ENCODE measurements at regions not wholly inside any gene's neighbourhood (a gene's known extent, or its start where the extent isn't known, plus 50 kb on each side); places are given as distances from the start of the nearest gene placed in this dataset.

- no peaks in the 10 kb centered on the region for H3K27me3 ChIP-seq
- no peak overlapping the region for H3K4me3 ChIP-seq
- no peaks in the 10 kb centered on the region for H3K4me1 ChIP-seq
- no peak for DNase-seq (ENCODE audit: low spot score)
- no peak for TF ChIP-seq CTCF (IDR thresholded peaks at IDR 0.05)
- H3K36me3 ChIP-seq: no peaks in the 10 kb centered on the region
- H3K9me3 ChIP-seq: no peaks in the 10 kb centered on the region
- H3K27ac ChIP-seq: no peak overlapping the region
Observed at GRCh38 chr9:126084696-126085095, 241.9 kb upstream of the MVB12B start.

- Histone ChIP-seq H3K4me3 (no peak overlapping the region), H3K36me3 (no peaks in the 10 kb centered on the region), H3K4me1 (no peaks in the 10 kb centered on the region), H3K9me3 (no peaks in the 10 kb centered on the region), H3K27ac (no peak overlapping the region), H3K27me3 (no peaks in the 10 kb centered on the region)
- no peak for DNase-seq (ENCODE audit: low spot score)
- TF ChIP-seq CTCF (IDR thresholded peaks at IDR 0.05): no peak
Observed at GRCh38 chr9:126085170-126085569, 241.5 kb upstream of the MVB12B start.

- Histone ChIP-seq H3K4me1 (no peaks in the 10 kb centered on the region), H3K36me3 (no peaks in the 10 kb centered on the region), H3K27me3 (no peaks in the 10 kb centered on the region), H3K27ac (no peak overlapping the region), H3K4me3 (no peak overlapping the region), H3K9me3 (no peaks in the 10 kb centered on the region)
- TF ChIP-seq CTCF (IDR thresholded peaks at IDR 0.05): no peak
- no peak for DNase-seq (ENCODE audit: low spot score)
Observed at GRCh38 chr9:126088336-126088735, 238.3 kb upstream of the MVB12B start.

- Histone ChIP-seq H3K9me3 (no peaks in the 10 kb centered on the region), H3K4me1 (no peaks in the 10 kb centered on the region), H3K27ac (no peak overlapping the region), H3K27me3 (no peaks in the 10 kb centered on the region), H3K4me3 (no peak overlapping the region), H3K36me3 (no peaks in the 10 kb centered on the region)
- no peak for DNase-seq (ENCODE audit: low spot score)
- no peak for TF ChIP-seq CTCF (IDR thresholded peaks at IDR 0.05)
Observed at GRCh38 chr9:126089789-126090188, 236.8 kb upstream of the MVB12B start.

GRCh38 chr9:126093771-126094170 lies 232.9 kb upstream of the MVB12B start:
- no peak for DNase-seq (ENCODE audit: low spot score)
- Histone ChIP-seq H3K9me3 (no peaks in the 10 kb centered on the region), H3K27me3 (no peaks in the 10 kb centered on the region), H3K4me3 (no peak overlapping the region), H3K4me1 (no peaks in the 10 kb centered on the region), H3K36me3 (no peaks in the 10 kb centered on the region), H3K27ac (no peak overlapping the region)
- no peak for TF ChIP-seq CTCF (IDR thresholded peaks at IDR 0.05)

- no peak for TF ChIP-seq CTCF (IDR thresholded peaks at IDR 0.05)
- H3K27me3 ChIP-seq: no peaks in the 10 kb centered on the region
- no peak for DNase-seq (ENCODE audit: low spot score)
- no peak overlapping the region for H3K27ac ChIP-seq
- H3K9me3 ChIP-seq: no peaks in the 10 kb centered on the region
- H3K36me3 ChIP-seq: no peaks in the 10 kb centered on the region
- H3K4me1 ChIP-seq: no peaks in the 10 kb centered on the region
- H3K4me3 ChIP-seq: no peak overlapping the region
Observed at GRCh38 chr9:126095546-126096190, 231.0 kb upstream of the MVB12B start.

All from right atrium auricular region (tissue), 2 donors.